ENCODE measurements at regions not wholly inside any gene's neighbourhood (a gene's known extent, or its start where the extent isn't known, plus 50 kb on each side); places are given as distances from the start of the nearest gene placed in this dataset.

DNA sequence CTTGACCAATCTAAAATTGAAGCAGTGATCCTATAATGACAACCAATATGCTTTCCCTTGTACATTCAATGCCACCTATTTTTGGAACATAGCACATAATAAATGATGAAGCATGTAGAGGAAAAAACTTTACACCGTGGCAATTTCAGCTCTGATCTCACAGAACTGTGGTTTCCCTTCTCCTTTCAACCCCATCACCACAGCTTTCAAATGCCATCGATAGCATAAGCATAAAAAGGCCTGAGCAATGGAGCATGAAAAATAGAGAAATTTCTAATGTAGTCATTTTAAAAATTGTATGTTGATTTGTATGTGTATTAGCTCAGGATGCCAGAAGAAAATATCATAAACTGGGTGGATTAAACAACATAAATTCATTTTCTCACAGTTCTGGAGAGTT, 406.0 kb upstream of the TMCO5A start:
- H3K4me3 ChIP-seq (ENCODE audit: low read depth, low read length): no peak overlapping the region
- no peaks in the 10 kb centered on the region for H3K36me3 ChIP-seq
- DNase-seq: no peak
- H3K27me3 ChIP-seq: no peaks in the 10 kb centered on the region
- H3K4me1 ChIP-seq: no peaks in the 10 kb centered on the region
- no peaks in the 10 kb centered on the region for H3K9me3 ChIP-seq
- TF ChIP-seq, protein P1, sequence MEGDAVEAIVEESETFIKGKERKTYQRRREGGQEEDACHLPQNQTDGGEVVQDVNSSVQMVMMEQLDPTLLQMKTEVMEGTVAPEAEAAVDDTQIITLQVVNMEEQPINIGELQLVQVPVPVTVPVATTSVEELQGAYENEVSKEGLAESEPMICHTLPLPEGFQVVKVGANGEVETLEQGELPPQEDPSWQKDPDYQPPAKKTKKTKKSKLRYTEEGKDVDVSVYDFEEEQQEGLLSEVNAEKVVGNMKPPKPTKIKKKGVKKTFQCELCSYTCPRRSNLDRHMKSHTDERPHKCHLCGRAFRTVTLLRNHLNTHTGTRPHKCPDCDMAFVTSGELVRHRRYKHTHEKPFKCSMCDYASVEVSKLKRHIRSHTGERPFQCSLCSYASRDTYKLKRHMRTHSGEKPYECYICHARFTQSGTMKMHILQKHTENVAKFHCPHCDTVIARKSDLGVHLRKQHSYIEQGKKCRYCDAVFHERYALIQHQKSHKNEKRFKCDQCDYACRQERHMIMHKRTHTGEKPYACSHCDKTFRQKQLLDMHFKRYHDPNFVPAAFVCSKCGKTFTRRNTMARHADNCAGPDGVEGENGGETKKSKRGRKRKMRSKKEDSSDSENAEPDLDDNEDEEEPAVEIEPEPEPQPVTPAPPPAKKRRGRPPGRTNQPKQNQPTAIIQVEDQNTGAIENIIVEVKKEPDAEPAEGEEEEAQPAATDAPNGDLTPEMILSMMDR (IDR thresholded peaks at IDR 0.05; ENCODE audit: low read depth, low read length): no peak

DNA sequence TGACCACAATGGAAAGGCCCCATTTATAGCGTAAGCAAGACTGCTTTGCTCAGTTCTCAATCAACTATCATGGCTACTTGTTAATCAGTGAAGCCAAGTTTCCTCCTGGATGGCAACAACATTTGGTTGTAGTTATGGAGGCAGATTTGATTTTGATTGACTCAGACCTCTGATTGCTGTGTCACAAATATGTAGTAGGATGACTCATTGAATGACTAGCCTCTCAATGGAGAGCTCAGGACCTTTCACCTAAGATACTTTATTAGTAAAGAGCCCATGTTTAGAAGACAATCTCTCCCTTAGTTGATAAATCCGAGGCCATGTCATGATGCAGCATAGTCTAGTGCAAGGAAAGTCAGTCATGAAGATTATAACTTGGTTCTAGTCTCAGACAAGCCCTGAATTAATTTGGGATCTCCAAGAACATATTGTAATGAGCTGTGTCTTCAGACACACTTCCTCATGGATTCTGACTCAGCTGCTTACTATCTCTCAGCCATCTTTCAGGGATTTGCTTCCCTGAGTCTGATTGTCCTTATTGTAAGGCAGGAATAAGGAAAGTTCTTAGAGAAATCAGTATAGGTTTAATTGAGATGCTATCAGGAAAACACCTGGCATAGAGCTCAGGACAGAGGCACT, 397.4 kb upstream of the TMCO5A start:
- H3K36me3 ChIP-seq: no peaks in the 10 kb centered on the region
- no peak overlapping the region for H3K4me3 ChIP-seq (ENCODE audit: low read depth, low read length)
- no peaks in the 10 kb centered on the region for H3K4me1 ChIP-seq
- DNase-seq: no peak
- no peaks in the 10 kb centered on the region; the same call in 1 of the 2 replicates for H3K9me3 ChIP-seq
- no peaks in the 10 kb centered on the region for H3K27me3 ChIP-seq
- TF ChIP-seq, protein P1 (IDR thresholded peaks at IDR 0.05; ENCODE audit: low read depth, low read length): no peak

DNA sequence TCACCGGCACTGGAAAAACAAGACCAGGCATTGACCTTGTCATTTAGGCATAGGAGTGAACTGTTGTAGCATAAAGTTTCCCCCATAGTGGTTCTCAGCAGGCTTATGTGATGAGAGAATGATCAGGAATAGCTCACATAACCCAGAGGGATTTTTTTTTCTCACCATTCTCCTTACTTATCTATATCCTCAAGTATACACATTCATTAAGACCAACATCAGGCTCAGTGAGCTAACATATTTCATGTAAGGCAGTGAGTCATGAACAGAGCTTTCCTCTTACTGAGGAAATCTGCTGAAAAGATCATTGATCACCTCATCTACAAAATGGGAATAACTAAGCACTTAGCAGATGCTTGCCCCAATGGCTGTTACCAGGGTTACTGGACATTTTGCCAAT, 396.6 kb upstream of the TMCO5A start:
- no peaks in the 10 kb centered on the region for H3K36me3 ChIP-seq
- no peak overlapping the region for H3K4me3 ChIP-seq (ENCODE audit: low read depth, low read length)
- TF ChIP-seq, protein P1 (IDR thresholded peaks at IDR 0.05; ENCODE audit: low read depth, low read length): no peak
- H3K4me1 ChIP-seq: no peaks in the 10 kb centered on the region
- DNase-seq: no peak
- no peaks in the 10 kb centered on the region; the same call in 1 of the 2 replicates for H3K9me3 ChIP-seq
- no peaks in the 10 kb centered on the region for H3K27me3 ChIP-seq

DNA sequence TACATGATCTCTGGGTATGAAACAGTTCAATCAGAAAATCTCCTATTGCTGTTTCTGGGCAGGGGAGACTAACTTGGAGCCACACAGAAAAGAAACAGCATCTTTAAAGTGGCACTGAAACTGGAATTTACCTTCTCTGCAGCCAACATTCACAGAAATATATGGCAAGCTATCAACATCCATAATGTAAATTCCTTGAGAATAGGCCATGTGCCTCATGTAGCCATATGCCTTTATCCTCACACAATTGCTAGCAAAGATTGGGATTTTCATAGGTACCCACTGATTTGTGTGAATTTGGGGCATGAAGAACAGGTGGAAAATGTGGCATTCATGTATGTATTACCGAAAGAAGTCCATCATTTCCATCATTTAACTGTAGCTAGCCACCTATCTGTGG, 386.3 kb upstream of the TMCO5A start:
- TF ChIP-seq, protein P1 (IDR thresholded peaks at IDR 0.05; ENCODE audit: low read depth, low read length): no peak
- Histone ChIP-seq H3K9me3 (no peaks in the 10 kb centered on the region), H3K4me3 (ENCODE audit: low read depth, low read length) (no peak overlapping the region), H3K27me3 (no peaks in the 10 kb centered on the region), H3K4me1 (no peaks in the 10 kb centered on the region), H3K36me3 (no peaks in the 10 kb centered on the region)
- no peak for DNase-seq

DNA sequence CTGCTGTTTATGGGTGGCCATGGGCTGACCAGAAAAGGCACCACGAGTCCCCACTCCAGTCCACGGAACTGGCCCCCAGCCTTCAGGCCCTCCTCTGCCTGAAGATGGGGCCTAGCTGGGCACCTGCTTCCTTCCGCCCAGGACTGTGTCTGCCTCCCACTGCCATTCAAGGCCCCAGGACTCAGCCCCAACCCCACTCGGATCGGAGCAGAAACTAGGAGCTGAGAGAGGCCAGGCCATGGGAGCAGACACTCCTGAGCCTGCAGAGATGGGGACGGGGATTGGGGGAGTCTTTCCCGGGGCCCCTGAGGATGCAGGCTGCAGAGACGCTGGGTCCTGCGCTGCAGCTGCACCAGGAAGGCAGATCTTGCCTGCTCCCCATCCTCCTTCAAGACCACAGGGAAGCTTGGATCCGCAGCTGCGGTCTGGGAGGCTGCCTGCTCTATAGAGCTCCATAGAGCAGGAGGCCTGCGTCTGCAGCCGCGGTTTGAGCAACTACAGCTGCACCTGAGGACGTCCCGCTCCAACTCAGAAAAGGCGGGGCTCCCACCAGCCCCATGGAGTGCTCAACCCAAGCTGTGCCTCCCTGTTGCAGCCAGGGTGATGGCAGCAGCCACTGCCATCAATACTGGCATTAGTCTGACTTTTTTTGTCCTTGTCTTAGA, 383.9 kb upstream of the TMCO5A start:
- Histone ChIP-seq H3K4me3 (ENCODE audit: low read depth, low read length) (no peak overlapping the region), H3K36me3 (no peaks in the 10 kb centered on the region)

More for the DNA sequence above, 383.9 kb upstream of the TMCO5A start:
- H3K4me1 ChIP-seq: no peaks in the 10 kb centered on the region
- no peaks in the 10 kb centered on the region for H3K27me3 ChIP-seq
- H3K9me3 ChIP-seq: no peaks in the 10 kb centered on the region
- no peak for DNase-seq
- TF ChIP-seq, protein P1 (IDR thresholded peaks at IDR 0.05; ENCODE audit: low read depth, low read length): no peak
